Raji (cell line): ENCODE measurements at regions not wholly inside any gene's neighbourhood (a gene's known extent, or its start where the extent isn't known, plus 50 kb on each side); places are given as distances from the start of the nearest gene placed in this dataset.

Source experiments
- POLR2A ChIP-seq: IDR thresholded peaks from 2 replicates; pipeline ENCODE4 v1.6.1; 2011; ENCODE audit warnings: low read depth, low read length, control low read depth; ENCODE audit not compliant: insufficient read depth

DNA sequence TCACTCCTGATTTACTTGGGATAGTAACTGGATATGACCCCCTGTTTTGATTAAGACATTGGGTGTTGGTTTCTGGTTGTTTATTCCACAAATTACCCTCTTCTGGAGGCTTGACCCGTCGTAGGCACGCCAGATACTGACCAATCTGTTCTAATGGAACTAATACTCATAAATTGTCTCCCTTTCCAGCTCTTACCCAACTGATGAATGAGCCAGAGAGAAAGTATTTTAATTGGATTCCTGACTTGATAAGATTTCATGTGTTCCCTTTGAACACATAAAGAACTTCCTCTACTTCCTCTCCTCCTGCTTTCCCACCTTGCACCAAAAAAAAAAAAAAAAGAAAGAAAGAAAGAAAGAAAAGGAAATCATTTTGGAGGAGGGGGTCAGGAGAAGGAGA lies 340.9 kb downstream of the PCNX1 start:
- TF ChIP-seq POLR2A = no peak

DNA sequence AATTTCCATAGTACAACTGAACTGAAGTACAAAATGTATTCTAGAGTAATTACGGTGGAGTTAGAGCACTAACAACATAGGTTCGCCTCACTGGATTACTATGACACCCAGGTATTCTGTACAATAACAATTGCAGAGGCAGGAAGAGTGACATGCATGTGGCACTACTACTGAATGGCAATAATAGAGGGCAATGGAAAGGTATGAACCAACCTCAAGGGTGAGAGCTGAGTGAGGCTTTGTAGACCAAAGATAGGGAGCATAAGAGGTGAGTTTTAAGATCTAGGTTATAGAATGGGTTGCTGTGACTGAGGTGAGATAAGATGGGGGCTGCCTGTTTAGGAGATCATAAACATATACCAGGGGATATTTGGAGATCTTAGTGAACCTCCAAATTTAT lies 343.1 kb downstream of the PCNX1 start:
- no peak for TF ChIP-seq POLR2A

DNA sequence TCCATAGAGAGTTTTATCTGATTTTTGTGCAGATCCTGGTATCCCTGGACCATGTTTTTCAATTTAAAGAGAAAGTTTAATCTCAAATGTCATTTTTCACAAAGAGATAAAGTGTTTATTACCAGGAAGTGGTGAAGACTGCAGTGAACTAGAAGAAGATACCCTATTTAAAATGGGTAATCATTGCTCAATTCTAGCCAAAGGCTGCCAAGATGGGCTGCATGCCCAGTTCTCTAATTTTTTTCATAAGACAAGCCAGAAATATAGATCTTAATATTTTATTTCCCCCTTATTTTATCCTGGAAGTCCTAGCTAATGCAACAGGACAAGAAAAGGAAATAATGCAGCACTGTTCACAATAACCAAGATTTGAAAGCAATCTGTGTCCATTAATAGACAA lies 343.5 kb downstream of the PCNX1 start:
- no peak for TF ChIP-seq POLR2A

DNA sequence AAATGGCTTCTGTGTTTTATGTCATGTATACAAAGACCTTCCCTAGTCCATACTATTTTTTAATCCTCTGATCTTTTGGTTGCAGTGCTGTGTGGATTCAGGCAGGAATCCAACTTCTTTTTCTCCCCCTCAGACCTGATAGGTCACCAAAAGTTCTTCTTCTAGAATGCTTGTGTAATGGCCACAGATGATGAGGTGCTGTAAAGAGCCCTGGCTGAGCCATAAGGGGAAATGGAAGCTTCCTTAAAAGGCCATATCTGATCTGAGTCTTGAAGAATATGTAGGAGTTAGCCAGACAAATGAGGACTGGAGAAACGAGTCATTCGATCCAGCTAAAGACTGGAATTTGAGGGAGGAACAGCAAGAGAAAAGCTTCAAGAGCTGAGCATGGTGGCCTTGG lies 353.9 kb downstream of the PCNX1 start:
- TF ChIP-seq POLR2A = no peak

DNA sequence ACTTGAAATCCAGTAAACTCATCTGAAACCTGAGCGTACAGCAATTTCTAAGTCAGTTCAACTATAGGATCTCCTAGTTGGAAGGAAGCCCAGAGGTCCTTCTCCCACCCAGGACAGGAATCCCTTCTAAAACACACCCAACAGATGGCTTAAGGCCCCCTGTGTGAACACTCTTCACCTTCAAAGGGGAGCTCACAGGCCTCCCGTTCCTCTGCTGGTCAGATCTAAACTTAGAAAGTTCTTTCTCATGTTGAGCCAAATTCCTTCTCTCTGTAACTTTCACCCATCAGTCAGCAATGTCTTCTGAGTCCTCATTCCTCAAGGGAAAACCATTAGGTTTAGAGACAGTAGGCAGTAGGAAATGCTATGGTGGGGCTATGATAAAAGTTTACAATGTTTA lies 355.2 kb downstream of the PCNX1 start:
- TF ChIP-seq POLR2A = no peak

DNA sequence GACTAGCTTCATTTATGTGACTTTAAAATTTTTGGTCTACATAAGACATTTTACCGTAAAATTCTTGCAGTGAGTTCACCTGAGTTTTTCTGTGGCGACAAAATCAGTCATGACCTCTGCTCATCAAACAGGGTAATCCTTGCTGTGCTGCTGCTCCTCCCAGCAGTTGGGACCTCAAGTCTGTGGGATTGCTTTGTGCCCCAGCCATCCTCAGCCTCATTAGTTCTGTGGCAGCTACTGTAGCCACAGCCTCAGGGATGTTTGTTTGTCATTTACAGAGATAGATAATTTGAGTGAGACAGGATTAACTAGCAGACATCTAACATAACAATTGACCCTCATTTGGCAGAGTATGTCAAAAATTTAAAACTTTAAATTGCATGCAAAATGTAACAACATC lies 357.0 kb downstream of the PCNX1 start:
- TF ChIP-seq POLR2A = no peak

DNA sequence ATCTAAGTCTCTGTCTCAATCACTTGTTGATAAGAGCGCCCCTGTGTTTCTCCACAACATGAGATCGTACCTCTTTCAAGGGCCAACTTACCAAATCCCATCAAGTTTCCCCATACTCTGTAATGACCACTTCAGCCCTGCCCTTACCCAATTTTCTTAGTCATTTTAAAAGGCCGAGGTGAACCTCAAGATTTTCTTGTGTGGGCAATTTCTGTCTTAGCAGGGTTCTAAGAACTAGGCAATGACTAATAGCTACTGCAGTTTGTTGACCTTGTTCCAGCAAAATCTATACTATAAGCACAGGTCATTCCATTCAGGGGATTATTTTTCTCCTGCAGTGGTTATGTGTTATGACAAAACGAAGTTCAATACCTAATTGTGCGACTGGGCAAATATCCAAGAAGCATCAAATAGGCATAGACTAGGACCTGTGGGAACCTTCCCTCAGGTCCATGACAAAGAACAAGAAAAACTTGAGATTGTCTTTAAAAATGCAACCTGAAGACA lies 359.8 kb downstream of the PCNX1 start:
- no peak for TF ChIP-seq POLR2A

DNA sequence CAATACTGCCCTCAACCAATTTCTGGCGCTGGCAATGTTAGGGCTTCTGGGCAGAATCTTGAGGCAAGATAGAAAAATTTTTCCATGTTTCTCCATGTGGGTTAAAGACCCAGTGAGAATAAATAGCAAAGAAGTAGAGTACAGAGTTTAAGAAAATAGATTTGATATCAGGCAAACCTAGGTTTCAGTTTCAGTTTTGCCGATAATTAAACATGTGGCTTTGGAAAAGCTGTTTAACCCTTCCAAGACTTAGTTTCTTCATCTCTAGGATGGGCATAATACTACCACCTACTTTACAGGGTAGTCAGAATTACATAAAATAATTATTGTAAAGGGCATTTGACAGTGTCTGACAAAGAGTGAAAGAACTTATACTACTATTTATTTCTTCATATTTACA lies 360.4 kb downstream of the PCNX1 start:
- TF ChIP-seq POLR2A = no peak

DNA sequence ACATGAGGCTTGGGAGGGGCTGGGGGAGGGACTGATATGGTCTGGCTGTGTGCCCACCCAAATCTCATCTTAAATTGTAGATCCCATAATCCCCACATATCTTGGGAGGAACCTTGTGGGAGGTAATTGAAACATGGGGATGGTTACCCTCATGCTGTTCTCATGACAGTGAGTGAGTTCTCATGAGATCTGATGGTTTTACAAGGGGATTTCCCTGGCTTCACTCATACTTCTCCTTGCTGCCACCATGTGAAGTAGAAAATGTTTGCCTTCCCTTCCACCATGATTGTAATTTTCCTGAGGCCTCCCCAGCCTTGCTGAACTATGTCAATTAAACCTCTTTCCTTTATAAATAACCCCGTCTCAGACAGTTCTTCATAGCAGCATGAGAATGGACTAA lies 362.9 kb downstream of the PCNX1 start:
- TF ChIP-seq POLR2A = no peak

DNA sequence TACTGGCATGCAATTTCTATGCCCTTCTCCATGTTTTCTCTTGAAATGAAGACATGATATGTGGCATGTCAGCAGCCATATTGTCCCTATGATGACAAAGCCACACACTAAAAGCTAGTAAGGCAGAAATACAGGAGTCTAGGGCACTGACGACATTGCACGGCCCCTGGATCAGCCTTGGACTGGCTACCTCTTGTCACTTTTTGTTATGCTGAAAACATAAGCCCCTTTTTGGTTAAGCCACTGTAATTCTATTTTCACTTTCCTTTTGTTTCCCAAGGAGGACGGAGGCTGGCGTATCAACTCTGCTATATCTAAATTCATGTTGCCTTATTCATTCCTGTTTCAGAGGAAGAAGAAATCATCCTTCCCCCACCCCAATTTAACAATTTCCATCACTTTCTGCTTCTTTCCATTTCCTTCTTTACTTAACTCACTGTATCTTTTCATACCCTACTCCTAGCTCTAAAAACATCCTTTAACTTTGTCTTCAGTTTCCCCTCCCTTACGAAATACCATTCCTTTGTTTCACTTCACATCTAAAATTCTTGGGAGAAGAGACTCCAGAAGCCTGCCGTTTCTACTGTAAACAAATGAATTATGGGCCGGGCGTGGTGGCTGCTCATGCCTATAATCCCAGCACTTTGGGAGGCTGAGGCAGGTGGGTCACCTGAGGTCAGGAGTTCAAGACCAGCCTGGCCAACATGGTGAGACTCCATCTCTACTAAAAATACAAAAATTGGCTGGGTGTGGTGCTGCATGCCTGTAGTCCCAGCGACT lies 364.1 kb downstream of the PCNX1 start:
- TF ChIP-seq POLR2A = no peak

DNA sequence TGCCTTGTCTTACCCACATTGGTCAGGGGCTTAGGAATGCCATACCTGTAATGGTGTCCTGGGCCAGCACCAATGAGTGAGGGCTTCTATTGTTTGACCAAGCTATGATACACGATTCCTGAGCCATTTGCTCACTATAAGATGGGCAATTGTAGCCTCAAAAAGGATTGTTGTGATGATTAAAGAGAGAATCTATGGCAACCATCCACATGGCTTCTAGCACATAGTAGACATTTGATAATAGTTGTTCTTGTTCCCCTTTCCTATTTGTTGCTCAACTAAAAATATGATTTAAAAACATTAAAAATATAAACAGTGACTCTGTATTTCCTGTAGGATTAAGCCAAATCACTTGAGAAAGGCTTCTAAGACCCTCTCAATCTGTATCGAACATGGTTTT lies 366.1 kb downstream of the PCNX1 start:
- TF ChIP-seq POLR2A = no peak

DNA sequence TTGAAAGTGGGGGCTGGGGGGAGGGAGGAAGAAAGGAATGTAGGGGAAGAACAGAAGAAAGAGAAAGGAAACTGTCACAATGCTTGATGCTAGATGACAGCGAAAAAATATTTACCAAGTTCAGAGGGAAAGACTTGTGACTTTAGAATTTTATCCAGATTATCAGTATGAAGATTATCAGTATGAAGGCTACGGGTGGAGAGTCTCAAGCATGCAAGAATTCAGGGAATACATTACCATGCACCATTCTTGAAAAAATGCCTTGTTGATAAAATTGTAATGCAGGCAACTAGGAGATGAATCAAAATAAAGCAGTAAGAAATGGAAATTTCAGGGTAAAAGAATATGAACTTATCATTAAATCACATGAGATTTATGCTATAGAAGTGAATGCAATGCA lies 376.8 kb downstream of the PCNX1 start:
- TF ChIP-seq POLR2A = no peak

DNA sequence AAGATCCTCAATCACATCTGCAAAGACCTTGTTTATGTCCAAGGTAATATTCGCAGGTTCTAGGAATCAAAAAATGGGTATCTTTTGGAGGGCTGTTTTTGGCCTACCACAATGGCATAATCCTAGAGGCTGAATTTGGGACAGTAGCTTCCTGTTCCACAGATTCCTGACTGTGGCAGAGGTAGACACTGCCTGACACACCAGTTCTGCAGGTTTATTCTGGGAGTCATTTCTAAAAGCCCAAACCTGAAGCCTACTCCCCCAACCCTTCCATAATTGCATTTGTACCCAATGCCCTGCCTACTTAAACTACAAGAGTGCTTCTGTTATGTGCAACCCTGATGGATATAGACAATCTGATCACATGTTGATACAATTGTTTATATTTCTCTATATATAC lies 378.9 kb downstream of the PCNX1 start:
- no peak for TF ChIP-seq POLR2A

DNA sequence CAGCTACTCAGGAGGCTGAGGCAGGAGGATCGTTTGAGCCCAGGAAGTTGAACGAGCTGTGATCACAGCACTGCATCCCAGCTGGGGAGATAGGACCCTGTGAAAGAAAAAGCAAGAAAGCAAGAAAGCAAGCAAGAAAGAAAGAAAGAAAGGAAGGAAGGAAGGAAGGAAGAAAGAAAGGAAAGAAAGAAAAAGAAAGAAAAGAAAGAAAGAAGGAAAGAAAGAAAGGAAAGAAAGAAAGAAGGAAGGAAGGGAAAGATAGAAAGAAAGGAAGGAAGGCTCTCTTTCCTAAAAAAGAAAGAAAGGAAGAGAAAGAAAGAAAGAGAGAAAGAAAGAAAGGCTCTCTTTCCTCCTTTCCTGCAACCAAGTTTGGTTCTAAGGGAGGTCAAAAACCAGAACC lies 380.3 kb downstream of the PCNX1 start:
- no peak for TF ChIP-seq POLR2A

DNA sequence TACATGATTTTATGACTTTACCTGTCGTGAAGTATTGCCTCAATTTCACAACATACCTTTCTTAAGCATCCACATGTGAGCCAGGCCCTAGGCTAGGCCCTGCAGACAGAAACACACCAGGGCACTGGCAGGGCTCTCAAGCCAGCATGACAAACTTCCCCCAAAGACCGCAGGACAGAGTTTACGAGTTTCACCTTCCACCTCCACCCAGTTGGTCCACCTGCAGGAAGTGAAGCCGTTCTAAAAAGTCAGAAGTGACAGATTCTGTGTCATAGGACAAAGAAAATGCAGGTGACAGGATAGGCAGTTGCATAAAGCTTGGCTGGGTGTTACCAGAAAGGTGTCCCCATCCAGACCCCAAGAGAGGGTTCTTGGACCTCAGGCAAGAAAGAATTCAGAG lies 382.3 kb downstream of the PCNX1 start:
- no peak for TF ChIP-seq POLR2A

DNA sequence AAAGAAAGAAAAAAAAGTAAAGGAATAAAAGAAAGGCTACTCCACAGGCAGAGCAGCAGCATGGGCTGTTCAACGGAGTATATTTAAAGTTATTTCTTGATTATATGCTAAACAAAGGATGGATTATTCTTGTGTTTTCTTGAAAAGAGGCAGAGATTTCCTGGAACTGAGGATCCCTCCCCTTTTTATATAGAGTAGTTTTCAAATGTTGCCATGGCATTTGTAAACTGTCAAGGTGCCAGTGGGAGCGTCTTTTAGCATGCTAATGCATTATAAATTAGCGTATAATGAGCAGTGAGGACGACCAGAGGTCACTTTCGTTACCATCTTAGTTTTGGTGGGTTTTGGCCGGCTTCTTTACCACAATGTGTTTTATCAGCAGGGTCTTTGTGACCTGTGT lies 383.0 kb downstream of the PCNX1 start:
- no peak for TF ChIP-seq POLR2A

DNA sequence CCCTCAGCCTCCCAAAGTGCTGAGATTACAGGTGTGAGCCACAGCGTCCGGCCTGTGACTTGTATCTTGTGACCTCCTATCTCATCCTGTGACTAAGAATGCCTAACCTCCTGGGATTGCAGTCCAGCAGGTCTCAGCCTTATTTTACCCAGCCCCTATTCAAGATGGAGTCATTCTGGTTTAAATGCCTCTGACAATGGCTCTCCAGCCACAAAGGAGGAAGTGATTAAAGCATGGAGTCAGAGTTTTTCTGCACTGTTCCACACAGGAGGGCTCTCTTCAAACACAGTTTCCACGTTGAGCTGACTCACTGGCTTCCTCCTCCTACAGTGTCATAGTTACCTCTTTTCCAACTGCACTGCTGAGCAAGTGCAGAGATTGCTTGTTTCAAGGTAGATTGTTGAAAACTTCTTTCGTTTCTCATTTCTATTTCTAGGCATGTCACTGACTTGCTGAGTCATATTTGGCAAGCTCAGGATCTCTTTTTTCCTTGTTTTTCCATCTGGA lies 383.8 kb downstream of the PCNX1 start:
- TF ChIP-seq POLR2A = no peak
